HepG2 (cell line): ENCODE measurements at regions not wholly inside any gene's neighbourhood (a gene's known extent, or its start where the extent isn't known, plus 50 kb on each side); places are given as distances from the start of the nearest gene placed in this dataset.

Experiments used
- ATAC-seq: fragments of 200-7000 bp; cut with Tn5 transposase; 3 replicates; pipeline ENCODE4 v1.9.1; 2020; ENCODE audit warnings: mild to moderate bottlenecking, moderate library complexity
- BruUV-seq: library from RNA; stranded (reverse); fragments of 400-500 nt; replicated peaks from 2 replicates; lab custom pipeline; 2021; lab: Mats Ljungman, UMichigan
- CTCF ChIA-PET: fragments of 300-600 bp; formaldehyde crosslinking; extraction: SDS; loops from one replicate; lab custom pipeline; 2021; ENCODE audit warnings: low total read pairs, inconsistent platforms, low intra/inter-chr PET ratio; lab: Yijun Ruan, JAX
- POLR2A ChIA-PET: fragments of 350-600 bp; sonication (Branson Sonifier 250); formaldehyde crosslinking; loops from one replicate; lab custom pipeline; 2020; ENCODE audit warnings: antibody characterized with exemption, inconsistent platforms; lab: Yijun Ruan, JAX
- DNase-seq: peaks from one replicate; pipeline ENCODE4 v3.0.0-alpha.2; 2015; ENCODE audit warnings: low spot score
- FAIRE-seq: peaks from 3 replicates; lab custom pipeline; 2011; peaks lifted over from hg19 to GRCh38; lab: Jason Lieb, UNC
- H2AFZ ChIP-seq: one replicate; pipeline ENCODE4 v1.6.1; 2011; ENCODE audit warnings: low read length, inconsistent platforms
- H3K27ac ChIP-seq: fragments of 300-600 bp; 3 replicates; pipeline ENCODE4 v1.8.0; 2011; ENCODE audit warnings: mixed run types, mild to moderate bottlenecking, mixed read lengths, low read length, inconsistent platforms; ENCODE audit not compliant: insufficient read depth; ENCODE audit errors: extremely low read length
- H3K27me3 ChIP-seq, 2 experiments: fragments of 200-600 bp in 1 of 2; 2 replicates in 1 of 2; 3 replicates in 1 of 2; pipeline versions ENCODE4 v1.6.0 to v1.8.0; 2011; ENCODE audit warnings: low read length in 2 of 2, mild to moderate bottlenecking in 2 of 2, moderate library complexity in 2 of 2, inconsistent platforms in 1 of 2; ENCODE audit not compliant: insufficient read depth in 2 of 2, control insufficient read depth in 1 of 2
- H3K36me3 ChIP-seq, 2 experiments: fragments of 200-600 bp in 1 of 2; replicated peaks in 1 of 2; 2 replicates in 1 of 2; 3 replicates in 1 of 2; pipeline versions ENCODE4 v1.5.1 to v1.8.0; 2011; ENCODE audit warnings: low read length in 2 of 2, inconsistent platforms in 1 of 2; ENCODE audit not compliant: insufficient read depth in 2 of 2, control insufficient read depth in 1 of 2
- H3K4me1 ChIP-seq: 2 replicates; pipeline ENCODE4 v1.5.1; 2012; ENCODE audit warnings: low read length, inconsistent platforms; ENCODE audit not compliant: insufficient read depth
- H3K4me2 ChIP-seq: 2 replicates; pipeline ENCODE4 v1.6.0; 2011; ENCODE audit warnings: low read depth, low read length, inconsistent platforms
- H3K4me3 ChIP-seq, 3 experiments: fragments of 200-600 bp in 1 of 3; sonication (generic), shearing (Covaris generic) in 1 of 3; replicated peaks in 1 of 3; 2 replicates each; pipeline ENCODE4 v1.5.1; 2011 to 2016; ENCODE audit warnings: low read length in 3 of 3, inconsistent platforms in 2 of 3, low read depth in 2 of 3, mild to moderate bottlenecking in 2 of 3, control low read depth in 1 of 3, mixed read lengths in 1 of 3; ENCODE audit not compliant: insufficient read depth in 1 of 3
- H3K79me2 ChIP-seq: one replicate; pipeline ENCODE4 v1.6.1; 2011; ENCODE audit warnings: low read length, inconsistent platforms; ENCODE audit not compliant: insufficient read depth
- H3K9ac ChIP-seq: 2 replicates; pipeline ENCODE4 v1.6.0; 2011; ENCODE audit warnings: mild to moderate bottlenecking, low read depth, low read length, inconsistent platforms; ENCODE audit not compliant: insufficient read depth
- H3K9me3 ChIP-seq: 2 replicates; pipeline ENCODE4 v1.5.1; 2012; ENCODE audit warnings: mild to moderate bottlenecking, low read length
- H4K20me1 ChIP-seq: 2 replicates; pipeline ENCODE4 v1.6.0; 2011; ENCODE audit warnings: inconsistent platforms, mild to moderate bottlenecking, low read length, moderate library complexity; ENCODE audit not compliant: insufficient read depth
- AGO1 ChIP-seq: fragments of 200-400 bp; formaldehyde crosslinking; IDR thresholded peaks from 2 replicates; pipeline ENCODE4 v1.6.1; 2017; ENCODE audit warnings: mild to moderate bottlenecking, low read depth, low read length, moderate library complexity; ENCODE audit not compliant: poor library complexity, severe bottlenecking
- AGO2 ChIP-seq: fragments of 200-400 bp; formaldehyde crosslinking; optimal IDR thresholded peaks from 2 replicates; pipeline ENCODE3; 2017; ENCODE audit warnings: mild to moderate bottlenecking, low read depth, low read length, moderate library complexity
- AHR ChIP-seq: IDR thresholded peaks from 2 replicates; pipeline ENCODE4 v1.6.1; 2018; ENCODE audit warnings: missing genetic modification reagents, missing compliant biosample characterization
- FOXK1 ChIP-seq: sonication (generic); formaldehyde crosslinking; IDR thresholded peaks from 2 replicates; pipeline ENCODE4 v1.4.0; 2020; ENCODE audit warnings: low read depth, missing genetic modification reagents, borderline replicate concordance
- FOXO1 ChIP-seq: sonication (generic); formaldehyde crosslinking; IDR thresholded peaks from 2 replicates; pipeline ENCODE4 v1.4.0; 2020; ENCODE audit warnings: missing genetic modification reagents
- KLF6 ChIP-seq: IDR thresholded peaks from 2 replicates; pipeline ENCODE4 v1.8.0; 2016; ENCODE audit warnings: missing biosample characterization, missing genetic modification reagents
- POLR2A ChIP-seq, 2 experiments: IDR thresholded peaks; 2 replicates each; pipeline ENCODE4 v1.6.1; 2011; ENCODE audit warnings: low read depth in 2 of 2, low read length in 2 of 2, mild to moderate bottlenecking in 1 of 2, moderate library complexity in 1 of 2; ENCODE audit not compliant: insufficient read depth in 1 of 2
- RERE ChIP-seq: IDR thresholded peaks from 2 replicates; pipeline ENCODE4 v1.6.1; 2016; ENCODE audit warnings: low read depth, missing genetic modification reagents, missing compliant biosample characterization
- SIN3A ChIP-seq: IDR thresholded peaks from 2 replicates; pipeline ENCODE4 v1.6.1; 2011; ENCODE audit warnings: low read depth, mild to moderate bottlenecking, control low read depth, low read length, borderline replicate concordance
- THRA ChIP-seq: sonication (generic); formaldehyde crosslinking; IDR thresholded peaks from 2 replicates; pipeline ENCODE4 v1.4.0; 2020; ENCODE audit warnings: missing genetic modification reagents, borderline replicate concordance
- TOE1 ChIP-seq: sonication (generic); formaldehyde crosslinking; IDR thresholded peaks from 2 replicates; pipeline ENCODE4 v1.4.0; 2020; ENCODE audit warnings: mild to moderate bottlenecking, missing genetic modification reagents
- XBP1 ChIP-seq: sonication (generic); formaldehyde crosslinking; IDR thresholded peaks from 2 replicates; pipeline ENCODE4 v1.5.0; 2020; ENCODE audit warnings: missing genetic modification reagents
- ZBTB44 ChIP-seq: sonication (generic); formaldehyde crosslinking; IDR thresholded peaks from 2 replicates; pipeline ENCODE4 v1.4.0; 2020; ENCODE audit warnings: missing genetic modification reagents
- ZIK1 ChIP-seq: sonication (generic); formaldehyde crosslinking; IDR thresholded peaks from 2 replicates; pipeline ENCODE4 v1.5.0; 2020; ENCODE audit warnings: mild to moderate bottlenecking, low read depth, missing genetic modification reagents, borderline replicate concordance
- ZNF256 ChIP-seq: sonication (generic); formaldehyde crosslinking; conservative IDR thresholded peaks from 2 replicates; pipeline ENCODE4 v1.4.0; 2020; ENCODE audit warnings: missing genetic modification reagents
- ZNF430 ChIP-seq: sonication (generic); formaldehyde crosslinking; IDR thresholded peaks from 2 replicates; pipeline ENCODE4 v1.9.0; 2021; ENCODE audit warnings: mild to moderate bottlenecking, missing genetic modification reagents
- ZNF605 ChIP-seq: sonication (generic); formaldehyde crosslinking; IDR thresholded peaks from 2 replicates; pipeline ENCODE4 v1.8.0; 2022; ENCODE audit warnings: mild to moderate bottlenecking, missing genetic modification reagents
- ZNF883 ChIP-seq: sonication (generic); formaldehyde crosslinking; IDR thresholded peaks from 2 replicates; pipeline ENCODE4 v1.5.1; 2020; ENCODE audit warnings: mild to moderate bottlenecking, missing genetic modification reagents; ENCODE audit errors: not compliant biosample characterization
- WGBS: methylation state at CpG from one replicate; pipeline ENCODE4 v1.1.6; 2017; ENCODE audit warnings: low lambda C conversion rate; 5-methylcytosine and 5-hydroxymethylcytosine counted together
- in situ Hi-C: cut with HindIII; loops from 2 replicates; pipeline ENCODE4 v1.10.0; 2017; ENCODE audit warnings: low pct_unique_long_range_greater_than_20kb; ENCODE audit not compliant: extremely low pct_ligation_motif_present
- intact Hi-C: fragments of 100-400 bp; cut with micrococcal nuclease; formaldehyde crosslinking; loops from one replicate; pipeline ENCODE4 v1.10.0; 2022; ENCODE audit not compliant: unreplicated experiment

DNA sequence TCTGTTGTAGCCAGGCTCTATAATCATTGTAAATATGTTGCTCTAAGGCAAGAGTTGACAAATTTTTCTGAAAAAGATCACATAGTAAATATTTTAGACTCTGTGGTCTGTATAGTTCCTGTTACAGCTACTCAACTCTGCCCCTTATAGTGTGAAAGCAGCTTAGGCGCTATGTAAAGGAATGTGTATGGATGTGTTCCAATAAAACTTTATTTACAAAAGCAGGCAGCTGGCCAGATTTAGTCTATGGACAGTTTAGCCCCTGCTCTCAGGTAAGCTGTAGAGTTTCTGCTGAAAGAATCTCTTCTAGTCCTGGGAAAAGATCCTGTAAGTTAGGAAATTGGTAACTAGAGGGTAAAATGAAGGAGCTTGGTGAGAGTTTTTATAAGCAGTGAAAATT lies 133.1 kb downstream of the SALL1 start (continued):
- TF ChIP-seq KLF6 (CRISPR knock-in tag) (no peak), POLR2A (IDR thresholded peaks at IDR 0.05; ENCODE audit: insufficient read depth in 1 of 2, low read depth in 2 of 2, low read length in 2 of 2) (no peak)

GRCh38 chr16:51012396-51012795 lies 138.7 kb downstream of the SALL1 start:
- no peak for FAIRE-seq
- in situ Hi-C loops, result no loop called here
- POLR2A ChIA-PET, result no interaction called here
- H2AFZ ChIP-seq, result no peak overlapping the region
- no peak overlapping the region for H3K4me3 ChIP-seq
- WGBS, result 0% methylated on average over 4 of the region's 4 CpGs
- BruUV-seq, result no TSS peak
- ATAC-seq, result peak; percentile 94
- no peak overlapping the region for H3K9ac ChIP-seq
- no peaks in the 10 kb centered on the region for H3K79me2 ChIP-seq
- intact Hi-C loops, result no loop called here
- H4K20me1 ChIP-seq, result no peaks in the 10 kb centered on the region
- no peaks in the 10 kb centered on the region; a peak in 1 of 5 replicates for H3K27me3 ChIP-seq
- H3K4me2 ChIP-seq, result no peak overlapping the region
- H3K36me3 ChIP-seq, result no peaks in the 10 kb centered on the region
- CTCF ChIA-PET, result no interaction called here
- peak; percentile 43 for DNase-seq
- H3K4me1 ChIP-seq, result peaks cover 17% of the 10 kb centered on the region
- H3K27ac ChIP-seq, result no peak overlapping the region
- H3K9me3 ChIP-seq, result peaks cover 16% of the 10 kb centered on the region
- no peak for TF ChIP-seq ZIK1
- TF ChIP-seq ZNF256 (CRISPR knock-in tag), result no peak
- TF ChIP-seq ZNF430 (CRISPR knock-in tag), result no peak
- TF ChIP-seq FOXK1 (CRISPR knock-in tag), result no peak
- no peak for TF ChIP-seq ZNF883 (CRISPR knock-in tag)
- TF ChIP-seq THRA, result no peak
- no peak for TF ChIP-seq AGO1
- no peak for TF ChIP-seq FOXO1 (CRISPR knock-in tag)
- TF ChIP-seq SIN3A, result no peak
- no peak for TF ChIP-seq ZBTB44
- TF ChIP-seq XBP1, result no peak
- no peak for TF ChIP-seq AHR
- TF ChIP-seq RERE (CRISPR knock-in tag), result no peak
- no peak for TF ChIP-seq TOE1 (CRISPR knock-in tag)
- TF ChIP-seq ZNF605 (CRISPR knock-in tag), result no peak
- no peak for TF ChIP-seq AGO2
